Mesenchymal stem cell (in vitro differentiated cells and primary cell): ENCODE measurements at regions not wholly inside any gene's neighbourhood (a gene's known extent, or its start where the extent isn't known, plus 50 kb on each side); places are given as distances from the start of the nearest gene placed in this dataset.

Experiments
- DNase-seq: peaks from one replicate; pipeline ENCODE4 v3.0.0-alpha.2; 2013
- H2AFZ ChIP-seq: one replicate; pipeline ENCODE4 v1.6.1; 2013; ENCODE audit warnings: low read depth, mild to moderate bottlenecking, control low read depth, inconsistent platforms, low read length, moderate library complexity
- H2AK5ac ChIP-seq: 2 replicates; pipeline ENCODE4 v1.6.1; 2013; ENCODE audit warnings: low read length, moderate library complexity, mild to moderate bottlenecking, inconsistent platforms; ENCODE audit not compliant: severe bottlenecking
- H2BK120ac ChIP-seq: one replicate; pipeline ENCODE4 v1.6.1; 2013; ENCODE audit warnings: low read depth, mild to moderate bottlenecking, inconsistent platforms, low read length, moderate library complexity
- H2BK12ac ChIP-seq, 2 experiments: one replicate each; pipeline ENCODE4 v1.6.1; 2013; ENCODE audit warnings: inconsistent platforms in 2 of 2, low read length in 2 of 2, mild to moderate bottlenecking in 2 of 2, moderate library complexity in 2 of 2, control low read depth in 1 of 2
- H2BK15ac ChIP-seq: one replicate; pipeline ENCODE4 v1.6.1; 2013; ENCODE audit warnings: mild to moderate bottlenecking, low read depth, inconsistent platforms; ENCODE audit not compliant: poor library complexity, severe bottlenecking
- H2BK5ac ChIP-seq: 2 replicates; pipeline ENCODE4 v1.6.1; 2013; ENCODE audit warnings: low read depth, mild to moderate bottlenecking, low read length, control low read depth, inconsistent platforms; ENCODE audit not compliant: poor library complexity, severe bottlenecking
- H3K14ac ChIP-seq, 2 experiments: one replicate each; pipeline ENCODE4 v1.6.1; 2013; ENCODE audit warnings: inconsistent platforms in 2 of 2, low read length in 2 of 2, control low read depth in 1 of 2, mild to moderate bottlenecking in 1 of 2, moderate library complexity in 1 of 2
- H3K18ac ChIP-seq, 2 experiments: one replicate each; pipeline ENCODE4 v1.6.1; 2013; ENCODE audit warnings: inconsistent platforms in 2 of 2, low read length in 2 of 2, control low read depth in 1 of 2, low read depth in 1 of 2, mild to moderate bottlenecking in 1 of 2
- H3K23ac ChIP-seq, 2 experiments: one replicate each; pipeline ENCODE4 v1.6.1; 2013; ENCODE audit warnings: inconsistent platforms in 2 of 2, low read length in 2 of 2, mild to moderate bottlenecking in 2 of 2, moderate library complexity in 2 of 2, control low read depth in 1 of 2
- H3K27ac ChIP-seq: 2 replicates; pipeline ENCODE4 v1.5.1; 2013; ENCODE audit warnings: mild to moderate bottlenecking, moderate library complexity, low read length, control low read depth, inconsistent platforms; ENCODE audit not compliant: poor library complexity, severe bottlenecking
- H3K27me3 ChIP-seq, 2 experiments: 2 replicates each; pipeline versions ENCODE4 v1.6.1 to v1.7.0; 2013; ENCODE audit warnings: low read length in 2 of 2, mild to moderate bottlenecking in 2 of 2, moderate library complexity in 2 of 2, control low read depth in 1 of 2, inconsistent platforms in 1 of 2; ENCODE audit not compliant: control insufficient read depth in 1 of 2, insufficient read depth in 1 of 2
- H3K36me3 ChIP-seq, 2 experiments: 2 replicates each; pipeline versions ENCODE4 v1.6.1 to v1.7.0; 2013; ENCODE audit warnings: low read length in 2 of 2, control low read depth in 1 of 2, inconsistent platforms in 1 of 2, low read depth in 1 of 2, mild to moderate bottlenecking in 1 of 2; ENCODE audit not compliant: insufficient read depth in 2 of 2, control insufficient read depth in 1 of 2
- H3K4ac ChIP-seq, 2 experiments: one replicate each; pipeline ENCODE4 v1.6.1; 2013; ENCODE audit warnings: inconsistent platforms in 2 of 2, low read length in 2 of 2, mild to moderate bottlenecking in 2 of 2, moderate library complexity in 2 of 2, control low read depth in 1 of 2, low read depth in 1 of 2
- H3K4me1 ChIP-seq: 2 replicates; pipeline ENCODE4 v1.6.1; 2013; ENCODE audit warnings: low read depth, low read length, control low read depth; ENCODE audit not compliant: control insufficient read depth, insufficient read depth
- H3K4me2 ChIP-seq: 2 replicates; pipeline ENCODE4 v1.6.1; 2013; ENCODE audit warnings: low read length, mild to moderate bottlenecking, inconsistent platforms; ENCODE audit not compliant: poor library complexity, severe bottlenecking
- H3K4me3 ChIP-seq, 2 experiments: 2 replicates each; pipeline versions ENCODE4 v1.5.1 to v1.7.0; 2013; ENCODE audit warnings: low read length in 2 of 2, mild to moderate bottlenecking in 2 of 2, control low read depth in 1 of 2, low read depth in 1 of 2; ENCODE audit not compliant: insufficient read depth in 1 of 2
- H3K79me1 ChIP-seq: replicated peaks from 2 replicates; pipeline ENCODE4 v1.6.1; 2013; ENCODE audit warnings: mild to moderate bottlenecking, control low read depth, low read length, inconsistent platforms; ENCODE audit not compliant: poor library complexity, severe bottlenecking
- H3K9ac ChIP-seq: 2 replicates; pipeline ENCODE4 v1.7.0; 2013; ENCODE audit warnings: mild to moderate bottlenecking, low read length, moderate library complexity
- H3K9me3 ChIP-seq: 2 replicates; pipeline ENCODE4 v1.7.0; 2013; ENCODE audit warnings: mild to moderate bottlenecking, low read length; ENCODE audit not compliant: control insufficient read depth
- H4K8ac ChIP-seq: one replicate; pipeline ENCODE4 v1.6.1; 2013; ENCODE audit warnings: inconsistent platforms, mild to moderate bottlenecking, low read length, moderate library complexity
- H4K91ac ChIP-seq: one replicate; pipeline ENCODE4 v1.6.1; 2013; ENCODE audit warnings: mild to moderate bottlenecking, low read length, inconsistent platforms
- WGBS: methylation state at CpG from one replicate; pipeline ENCODE4 v1.1.7; 2013; ENCODE audit warnings: mixed read lengths; 5-methylcytosine and 5-hydroxymethylcytosine counted together

- no peak overlapping the region for H3K4me2 ChIP-seq
These were observed 1847.1 kb upstream of the NUDT12 start for GRCh38 chr5:105409695-105410094.

DNA sequence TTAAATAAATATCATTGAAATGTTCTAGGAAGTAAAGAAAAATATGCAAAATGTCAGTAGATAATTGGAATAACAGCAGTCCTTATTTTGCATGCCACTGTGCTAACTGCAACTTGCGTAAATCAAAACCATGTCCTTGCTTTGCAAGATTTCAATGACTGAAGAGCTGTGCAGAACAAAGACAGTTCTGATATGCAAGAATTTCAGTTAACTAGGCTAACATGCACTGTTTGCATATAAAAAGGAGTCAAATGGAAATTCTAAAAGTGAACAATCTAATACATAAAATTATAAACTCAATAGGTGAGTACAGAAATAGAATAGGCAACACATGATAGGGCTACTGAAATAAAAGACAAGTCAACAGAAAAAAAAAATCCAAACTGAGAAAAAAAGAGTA, 1844.6 kb upstream of the NUDT12 start:
- 100% methylated on average over 1 of the region's 1 CpG for WGBS
- no peak overlapping the region for H2BK15ac ChIP-seq
- H3K27me3 ChIP-seq, result no peaks in the 10 kb centered on the region
- no peak overlapping the region for H3K18ac ChIP-seq
- H3K9me3 ChIP-seq, result peaks cover 10% of the 10 kb centered on the region
- H3K9ac ChIP-seq, result no peak overlapping the region
- H4K91ac ChIP-seq, result no peak overlapping the region
- H2BK5ac ChIP-seq, result no peak overlapping the region
- H2BK120ac ChIP-seq, result no peak overlapping the region
- H3K4me1 ChIP-seq, result no peaks in the 10 kb centered on the region
- no peak overlapping the region for H3K4me3 ChIP-seq
- H4K8ac ChIP-seq, result no peak overlapping the region
- H3K14ac ChIP-seq, result no peak overlapping the region
- no peak overlapping the region for H3K23ac ChIP-seq
- H3K4ac ChIP-seq, result no peak overlapping the region
- no peaks in the 10 kb centered on the region for H3K79me1 ChIP-seq
- no peak overlapping the region for H2BK12ac ChIP-seq
- DNase-seq, result no peak
- H2AK5ac ChIP-seq, result no peak overlapping the region
- no peak overlapping the region for H3K4me2 ChIP-seq
- H2AFZ ChIP-seq, result no peak overlapping the region
- H3K27ac ChIP-seq, result no peak overlapping the region
- no peaks in the 10 kb centered on the region for H3K36me3 ChIP-seq

More at GRCh38 chr5:105409695-105410094, 1847.1 kb upstream of the NUDT12 start:
- Histone ChIP-seq H3K27me3 (no peaks in the 10 kb centered on the region), H3K79me1 (no peaks in the 10 kb centered on the region), H3K4me1 (no peaks in the 10 kb centered on the region), H3K4ac (no peak overlapping the region), H2BK15ac (no peak overlapping the region), H3K9me3 (peaks cover 13% of the 10 kb centered on the region), H3K4me3 (no peak overlapping the region), H3K14ac (no peak overlapping the region), H2BK5ac (no peak overlapping the region), H2BK12ac (no peak overlapping the region), H2AFZ (no peak overlapping the region), H3K9ac (no peak overlapping the region), H4K8ac (no peak overlapping the region), H3K23ac (no peak overlapping the region), H2BK120ac (no peak overlapping the region), H2AK5ac (no peak overlapping the region), H3K36me3 (no peaks in the 10 kb centered on the region), H4K91ac (no peak overlapping the region), H3K27ac (no peak overlapping the region), H3K18ac (no peak overlapping the region)
- DNase-seq, result no peak
- no CpG with 5 or more reads among the region's 1 CpG for WGBS

DNA sequence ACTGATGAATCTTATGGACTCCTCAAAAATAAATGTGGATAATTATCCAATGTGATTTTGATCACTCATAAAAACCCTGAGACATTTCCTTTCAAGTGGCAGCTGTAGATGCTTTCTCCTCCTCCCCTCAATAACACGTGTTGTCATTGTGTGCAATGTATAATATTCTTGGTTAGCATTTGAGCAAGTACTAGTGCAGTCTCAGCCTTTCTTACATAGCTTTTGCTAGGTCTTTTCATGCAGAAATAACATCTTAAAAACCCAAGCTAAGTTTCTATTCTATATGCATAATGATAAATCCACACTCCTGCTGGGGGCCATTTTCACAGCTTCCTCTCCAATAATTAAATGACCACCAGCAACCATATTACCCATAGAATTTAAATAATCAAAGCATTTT, 1835.2 kb upstream of the NUDT12 start:
- Histone ChIP-seq H3K14ac (no peak overlapping the region), H3K27me3 (no peaks in the 10 kb centered on the region), H3K4ac (no peak overlapping the region), H3K27ac (no peak overlapping the region), H2AK5ac (no peak overlapping the region), H3K9me3 (peaks cover 6% of the 10 kb centered on the region), H3K18ac (no peak overlapping the region), H2BK12ac (no peak overlapping the region), H2BK120ac (no peak overlapping the region), H4K8ac (no peak overlapping the region), H3K9ac (no peak overlapping the region), H4K91ac (no peak overlapping the region), H3K4me1 (no peaks in the 10 kb centered on the region), H3K4me2 (no peak overlapping the region), H3K4me3 (no peak overlapping the region), H3K23ac (no peak overlapping the region), H3K36me3 (no peaks in the 10 kb centered on the region), H2BK5ac (no peak overlapping the region), H2BK15ac (no peak overlapping the region), H3K79me1 (no peaks in the 10 kb centered on the region), H2AFZ (no peak overlapping the region)
- no CpG with 5 or more reads among the region's 1 CpG for WGBS
- DNase-seq, result no peak

- H3K79me1 ChIP-seq, result no peaks in the 10 kb centered on the region
- no peak overlapping the region for H2AFZ ChIP-seq
- no peak overlapping the region for H3K4me3 ChIP-seq
- WGBS, result 94% methylated on average over 18 of the region's 18 CpGs
- no peak overlapping the region for H2AK5ac ChIP-seq
- no peak overlapping the region for H2BK120ac ChIP-seq
- H3K9me3 ChIP-seq, result no peaks in the 10 kb centered on the region
- no peaks in the 10 kb centered on the region for H3K4me1 ChIP-seq
- H3K9ac ChIP-seq, result no peak overlapping the region
- H2BK15ac ChIP-seq, result no peak overlapping the region
- H3K14ac ChIP-seq, result no peak overlapping the region
- peaks cover 0 to 4% of the 10 kb centered on the region in 2 experiments for H3K36me3 ChIP-seq
- no peak overlapping the region for H2BK5ac ChIP-seq
- no peak overlapping the region for H4K91ac ChIP-seq
- no peak overlapping the region for H2BK12ac ChIP-seq
- DNase-seq, result no peak
- H3K4me2 ChIP-seq, result no peak overlapping the region
- no peak overlapping the region for H3K4ac ChIP-seq
- no peak overlapping the region for H3K27ac ChIP-seq
- no peak overlapping the region for H3K23ac ChIP-seq
- H4K8ac ChIP-seq, result no peak overlapping the region
- H3K18ac ChIP-seq, result no peak overlapping the region
- no peaks in the 10 kb centered on the region for H3K27me3 ChIP-seq
These were observed 1830.1 kb upstream of the NUDT12 start for GRCh38 chr5:105392710-105393149.
